K562 (cell line): ENCODE measurements at regions not wholly inside any gene's neighbourhood (a gene's known extent, or its start where the extent isn't known, plus 50 kb on each side); places are given as distances from the start of the nearest gene placed in this dataset.

Experiments used
- ATAC-seq: fragments of 200-7000 bp; cut with Tn5 transposase; 3 replicates; pipeline ENCODE4 v1.9.1; 2020; ENCODE audit warnings: moderate library complexity
- BruUV-seq: library from RNA; stranded (reverse); fragments of 400-500 nt; replicated peaks from 2 replicates; lab custom pipeline; 2021; lab: Mats Ljungman, UMichigan
- CTCF ChIA-PET: fragments of 300-600 bp; formaldehyde crosslinking; extraction: SDS; loops from one replicate; lab custom pipeline; 2021; ENCODE audit warnings: low intra/inter-chr PET ratio; lab: Yijun Ruan, JAX
- POLR2A ChIA-PET: fragments of 300-600, 350-650 bp; sonication (Branson Sonifier 250); formaldehyde crosslinking; extraction: SDS; loops from one replicate; lab custom pipeline; 2021; ENCODE audit warnings: antibody characterized with exemption, inconsistent platforms; lab: Yijun Ruan, JAX
- DNase-seq, 4 experiments: peaks; one replicate each; pipeline versions ENCODE4 v3.0.0 to v3.0.0-alpha.2; 2011 to 2018; ENCODE audit warnings: low spot score in 3 of 4, mixed read lengths in 3 of 4; ENCODE audit errors: extremely low read depth in 1 of 4
- FAIRE-seq: peaks from 2 replicates; lab custom pipeline; 2011; peaks lifted over from hg19 to GRCh38; lab: Jason Lieb, UNC
- H2AFZ ChIP-seq: 2 replicates; pipeline ENCODE4 v1.6.0; 2011; ENCODE audit warnings: low read depth, low read length, control low read depth, inconsistent platforms
- H3K27ac ChIP-seq: fragments of 200-600 bp; 3 replicates; pipeline ENCODE4 v1.8.0; 2011; ENCODE audit warnings: low read depth, mild to moderate bottlenecking, control low read depth, inconsistent platforms, low read length, moderate library complexity, mixed read lengths; ENCODE audit errors: extremely low read depth
- H3K27me3 ChIP-seq, 2 experiments: fragments of 300-600 bp in 1 of 2; 2 replicates in 1 of 2; 3 replicates in 1 of 2; pipeline versions ENCODE4 v1.6.0 to v1.8.0; 2011; ENCODE audit warnings: inconsistent platforms in 2 of 2, low read length in 2 of 2, mild to moderate bottlenecking in 1 of 2, mixed read lengths in 1 of 2, moderate library complexity in 1 of 2; ENCODE audit not compliant: control insufficient read depth in 2 of 2, insufficient read depth in 2 of 2
- H3K36me3 ChIP-seq: fragments of 300-600 bp; 3 replicates; pipeline ENCODE4 v1.8.0; 2011; ENCODE audit warnings: mild to moderate bottlenecking, low read length, inconsistent platforms; ENCODE audit not compliant: control insufficient read depth, insufficient read depth
- H3K4me1 ChIP-seq, 2 experiments: fragments of 200-600 bp in 1 of 2; replicated peaks in 1 of 2; 2 replicates in 1 of 2; 3 replicates in 1 of 2; pipeline versions ENCODE4 v1.5.1 to v1.8.0; 2011; ENCODE audit warnings: inconsistent platforms in 2 of 2, low read length in 2 of 2, mild to moderate bottlenecking in 1 of 2, mixed read lengths in 1 of 2, moderate library complexity in 1 of 2; ENCODE audit not compliant: control insufficient read depth in 2 of 2, insufficient read depth in 2 of 2
- H3K4me2 ChIP-seq: 2 replicates; pipeline ENCODE4 v1.6.1; 2011; ENCODE audit warnings: low read length, control low read depth, inconsistent platforms, mixed read lengths; ENCODE audit not compliant: insufficient read depth
- H3K4me3 ChIP-seq: fragments of 200-600 bp; sonication (generic), shearing (Covaris generic); 2 replicates; pipeline ENCODE4 v1.5.1; 2016; ENCODE audit warnings: control low read depth, inconsistent platforms
- H3K79me2 ChIP-seq: fragments of 200-600 bp; 3 replicates; pipeline ENCODE4 v1.8.0; 2011; ENCODE audit warnings: low read length, inconsistent platforms; ENCODE audit not compliant: control insufficient read depth, insufficient read depth
- H3K9ac ChIP-seq, 2 experiments: 2 replicates each; pipeline versions ENCODE4 v1.6.0 to v1.6.1; 2011; ENCODE audit warnings: low read depth in 2 of 2, low read length in 2 of 2, control low read depth in 1 of 2, inconsistent platforms in 1 of 2, mild to moderate bottlenecking in 1 of 2, mixed read lengths in 1 of 2; ENCODE audit not compliant: insufficient read depth in 1 of 2
- H3K9me1 ChIP-seq: one replicate; pipeline ENCODE4 v1.6.0; 2011; ENCODE audit warnings: inconsistent platforms, mild to moderate bottlenecking, low read length, moderate library complexity; ENCODE audit not compliant: control insufficient read depth, insufficient read depth
- H3K9me3 ChIP-seq: replicated peaks from 2 replicates; pipeline ENCODE4 v1.5.1; 2011; ENCODE audit warnings: low read depth, low read length, inconsistent platforms; ENCODE audit not compliant: control insufficient read depth, insufficient read depth
- H4K20me1 ChIP-seq: replicated peaks from 2 replicates; pipeline ENCODE4 v1.6.1; 2011; ENCODE audit warnings: low read length, inconsistent platforms, mixed read lengths; ENCODE audit not compliant: control insufficient read depth, insufficient read depth
- BACH1 ChIP-seq: fragments of 200-800 bp; sonication (Bioruptor generic); IDR thresholded peaks from 2 replicates; pipeline ENCODE4 v1.6.1; 2016; ENCODE audit warnings: missing genetic modification characterization, missing compliant biosample characterization
- E2F4 ChIP-seq: sonication (generic); formaldehyde crosslinking; IDR thresholded peaks from 2 replicates; pipeline ENCODE4 v1.8.0; 2022; ENCODE audit warnings: mild to moderate bottlenecking, low read depth, missing genetic modification reagents
- GABPB1 ChIP-seq: sonication (generic); formaldehyde crosslinking; IDR thresholded peaks from 2 replicates; pipeline ENCODE4 v1.8.0; 2022; ENCODE audit warnings: mild to moderate bottlenecking, missing genetic modification reagents
- HBP1 ChIP-seq: fragments of 450-650 bp; formaldehyde crosslinking; IDR thresholded peaks from 2 replicates; pipeline ENCODE4 v1.4.0; 2022; ENCODE audit warnings: missing genetic modification characterization
- IRF2 ChIP-seq: sonication (generic); formaldehyde crosslinking; IDR thresholded peaks from 2 replicates; pipeline ENCODE4 v1.8.1; 2022; ENCODE audit warnings: mild to moderate bottlenecking, missing genetic modification reagents
- MEIS2 ChIP-seq: fragments of 450-650 bp; IDR thresholded peaks from 2 replicates; pipeline ENCODE4 v1.6.1; 2014; ENCODE audit warnings: mild to moderate bottlenecking; ENCODE audit not compliant: partially characterized antibody
- RBM39 ChIP-seq: fragments of 200-400 bp; formaldehyde crosslinking; optimal IDR thresholded peaks from 2 replicates; pipeline ENCODE3; 2018; ENCODE audit warnings: low read depth, low read length
- SIX5 ChIP-seq, 2 experiments: IDR thresholded peaks; 2 replicates each; pipeline ENCODE4 v1.6.1; 2011; ENCODE audit warnings: low read length in 2 of 2, borderline replicate concordance in 1 of 2, low read depth in 1 of 2, mild to moderate bottlenecking in 1 of 2, moderate library complexity in 1 of 2; ENCODE audit not compliant: insufficient read depth in 1 of 2
- SMARCA4 ChIP-seq: fragments of 450-650 bp; IDR thresholded peaks from 2 replicates; pipeline ENCODE4 v1.6.1; 2016
- ZMIZ1 ChIP-seq, 2 experiments: fragments of 150-350 bp in 1 of 2; IDR thresholded peaks; 2 replicates each; pipeline ENCODE4 v1.6.1; 2012 to 2016; ENCODE audit warnings: low read depth in 2 of 2, low read length in 2 of 2, mild to moderate bottlenecking in 1 of 2, moderate library complexity in 1 of 2
- ZNF592 ChIP-seq: fragments of 450-650 bp; IDR thresholded peaks from 2 replicates; pipeline ENCODE4 v1.6.1; 2017; ENCODE audit warnings: antibody characterized with exemption, mild to moderate bottlenecking
- ZSCAN32 ChIP-seq: fragments of 450-650 bp; formaldehyde crosslinking; IDR thresholded peaks from 2 replicates; pipeline ENCODE4 v1.4.0; 2020; ENCODE audit warnings: mild to moderate bottlenecking, moderate library complexity
- WGBS: fragments of 100-300 bp; shearing (Covaris generic); methylation state at CpG from one replicate; pipeline ENCODE4 v1.1.6; 2016; ENCODE audit warnings: low coverage, mixed read lengths; ENCODE audit not compliant: insufficient coverage; ENCODE audit errors: missing lambda C conversion rate; 5-methylcytosine and 5-hydroxymethylcytosine counted together
- in situ Hi-C: fragments of 300-500 bp; cut with MboI; formaldehyde crosslinking; loops from 4 replicates; pipeline ENCODE4 v1.15.0; 2018; ENCODE audit warnings: inconsistent platforms, mixed read lengths
- intact Hi-C: fragments of 100-400 bp; cut with micrococcal nuclease; formaldehyde crosslinking; loops from 2 replicates; pipeline ENCODE4 v1.14.2; 2022

GRCh38 chr5:58358501-58359178, 101.2 kb downstream of the PLK2 start:
- ChIA-PET CTCF (no interaction called here), POLR2A (no interaction called here)
- Histone ChIP-seq H3K27ac (no peak overlapping the region), H3K4me2 (no peak overlapping the region), H3K9me1 (no peaks in the 10 kb centered on the region), H3K9me3 (no peaks in the 10 kb centered on the region), H3K27me3 (no peaks in the 10 kb centered on the region), H4K20me1 (no peaks in the 10 kb centered on the region), H3K4me1 (no peaks in the 10 kb centered on the region), H2AFZ (no peak overlapping the region), H3K9ac (no peak overlapping the region), H3K4me3 (no peak overlapping the region), H3K79me2 (no peaks in the 10 kb centered on the region), H3K36me3 (no peaks in the 10 kb centered on the region)
- no peak for DNase-seq
- WGBS = 9% methylated on average over 11 of the region's 11 CpGs
- intact Hi-C loops (no loop called here), in situ Hi-C loops (no loop called here)
- no peak for ATAC-seq
- BruUV-seq = no TSS peak
- FAIRE-seq = no peak
- TF ChIP-seq ZSCAN32 (CRISPR knock-in tag) (no peak), E2F4 (CRISPR knock-in tag) (no peak), SMARCA4 (no peak), BACH1 (tag) (no peak), ZNF592 (no peak), MEIS2 (no peak), HBP1 (CRISPR knock-in tag) (no peak), IRF2 (CRISPR knock-in tag) (no peak), SIX5 (IDR thresholded peaks at IDR 0.05; ENCODE audit: borderline replicate concordance in 1 of 2, insufficient read depth in 1 of 2, low read depth in 1 of 2, low read length in 2 of 2) (no peak), RBM39 (no peak), ZMIZ1 (IDR thresholded peaks at IDR 0.05; ENCODE audit: low read depth in 2 of 2, low read length in 2 of 2) (no peak), GABPB1 (CRISPR knock-in tag) (no peak)
